Right lobe of liver (tissue), 6 donors: ENCODE measurements at regions not wholly inside any gene's neighbourhood (a gene's known extent, or its start where the extent isn't known, plus 50 kb on each side); places are given as distances from the start of the nearest gene placed in this dataset.
"Not testable (repeated sequence)": the region's sequence is repeated elsewhere in the genome, so short reads cannot be mapped to it uniquely, and the experiment has no call there.

Source experiments
- ATAC-seq, 4 donors: fragments of 200-7000 bp; cut with Tn5 transposase; one replicate each; pipeline ENCODE4 v1.9.1; 2020; ENCODE audit warnings: mild to moderate bottlenecking in 4 of 4, moderate library complexity in 4 of 4
- DNase-seq, 3 donors: peaks; one replicate each; pipeline ENCODE4 v3.0.0-alpha.2; 2020
- H3K27ac ChIP-seq, 3 donors: fragments of 200-600 bp; one replicate each; pipeline ENCODE4 v1.8.0; 2022
- H3K27me3 ChIP-seq, 2 donors: fragments of 200-600 bp; one replicate each; pipeline ENCODE4 v1.8.0; 2022
- H3K36me3 ChIP-seq, 4 donors: fragments of 200-600 bp; sonication (generic) in 1 of 4; one replicate each; pipeline versions ENCODE4 v1.5.1 to v1.8.0; 2017 to 2022; ENCODE audit warnings: control low read depth in 1 of 4
- H3K4me1 ChIP-seq, 4 donors: fragments of 200-600 bp; sonication (generic) in 1 of 4; one replicate each; pipeline versions ENCODE4 v1.5.1 to v1.8.0; 2017 to 2022; ENCODE audit warnings: control low read depth in 1 of 4
- H3K4me3 ChIP-seq, 3 donors: fragments of 200-600 bp; one replicate each; pipeline ENCODE4 v1.8.0; 2022
- H3K9me3 ChIP-seq, 4 donors: fragments of 200-600 bp; sonication (generic) in 1 of 4; one replicate each; pipeline versions ENCODE4 v1.5.1 to v1.8.0; 2017 to 2022; ENCODE audit warnings: control low read depth in 1 of 4
- CTCF ChIP-seq, 4 donors: fragments of 200-600 bp in 3 of 4; fragments of 450-650 bp in 1 of 4; IDR thresholded peaks; one replicate each; pipeline versions ENCODE4 v1.5.1 to v1.8.0; 2016 to 2022; ENCODE audit warnings: antibody characterized with exemption in 4 of 4, mild to moderate bottlenecking in 2 of 4
- POLR2A ChIP-seq: fragments of 450-650 bp; IDR thresholded peaks from one replicate; pipeline ENCODE4 v1.6.1; 2017; ENCODE audit warnings: antibody characterized with exemption, mild to moderate bottlenecking
- WGBS: methylation state at CpG from one replicate; pipeline ENCODE4 v1.1.6; 2018; ENCODE audit warnings: low coverage, low lambda C conversion rate; ENCODE audit not compliant: insufficient coverage; ENCODE audit errors: missing lambda C conversion rate; 5-methylcytosine and 5-hydroxymethylcytosine counted together
- intact Hi-C, 2 donors: fragments of 100-400 bp; cut with DNase I; formaldehyde crosslinking; loops; one replicate each; pipeline versions ENCODE4 v1.11.2 to v1.14.1; 2022
- donor health status: DM: no; HTN: yes; CAD: no.
- donor health status: DM: no; HTN: no; CAD: no.
- donor health status: DM: no; HTN: no; CAD: no.
- donor health status: DM: no; HTN: yes; CAD: no.
- donor health status: DM: no; HTN: yes; CAD: no.

- Histone ChIP-seq H3K9me3 (no peaks in the 10 kb centered on the region), H3K36me3 (no peaks in the 10 kb centered on the region), H3K4me3 (no peak overlapping the region), H3K27me3 (no peaks in the 10 kb centered on the region), H3K27ac (no peak overlapping the region), H3K4me1 (no peaks in the 10 kb centered on the region)
- no peak for ATAC-seq
- no peak for DNase-seq
- intact Hi-C loops, result no loop called here
- WGBS, result 64% methylated on average over 3 of the region's 3 CpGs
- TF ChIP-seq CTCF (IDR thresholded peaks at IDR 0.05) (no peak), POLR2A (no peak)
Observed at GRCh38 chr12:105444653-105445102, 114.2 kb downstream of the C12orf75 start.

DNA sequence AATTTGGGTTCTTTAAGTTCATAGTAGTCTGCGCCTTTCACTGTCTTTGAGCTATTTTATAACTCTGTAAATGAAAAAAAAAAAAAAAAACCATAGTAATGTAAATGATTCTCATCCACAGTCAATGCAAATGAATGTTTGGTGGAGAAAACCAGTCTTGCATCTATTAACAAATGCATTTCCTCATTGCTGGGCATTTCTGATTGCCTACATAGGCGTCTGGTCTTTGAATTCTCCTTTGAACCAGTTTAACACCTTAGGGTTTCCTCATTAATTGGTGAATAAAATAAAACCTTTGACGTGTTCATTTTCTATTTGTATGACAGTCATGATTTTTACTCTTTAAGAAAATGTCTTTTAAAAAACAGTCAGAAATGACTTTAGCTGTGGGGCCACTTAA is 114.8 kb downstream of the C12orf75 start:
- Histone ChIP-seq H3K27ac (no peak overlapping the region), H3K9me3 (no peaks in the 10 kb centered on the region), H3K27me3 (no peaks in the 10 kb centered on the region), H3K4me3 (no peak overlapping the region), H3K4me1 (no peaks in the 10 kb centered on the region), H3K36me3 (no peaks in the 10 kb centered on the region)
- ATAC-seq (no peak), DNase-seq (no peak)
- no peak for TF ChIP-seq POLR2A
- no peak for TF ChIP-seq CTCF (IDR thresholded peaks at IDR 0.05)
- intact Hi-C loops, result no loop called here
- 70% methylated on average over 3 of the region's 3 CpGs for WGBS

- H3K9me3 ChIP-seq, result no peaks in the 10 kb centered on the region
- TF ChIP-seq CTCF (IDR thresholded peaks at IDR 0.05), result no peak
- TF ChIP-seq POLR2A, result no peak
- no peak overlapping the region for H3K4me3 ChIP-seq
- peak in 2 of 4 donors; percentile 35 to 51 for ATAC-seq
- no peak for DNase-seq
- no peaks in the 10 kb centered on the region for H3K36me3 ChIP-seq
- no peak overlapping the region for H3K27ac ChIP-seq
- no peaks in the 10 kb centered on the region for H3K27me3 ChIP-seq
- H3K4me1 ChIP-seq, result no peaks in the 10 kb centered on the region
- intact Hi-C loops, result no loop called here
- 60% methylated on average over 1 of the region's 1 CpG for WGBS
Observed at GRCh38 chr12:105445649-105446048, 115.2 kb downstream of the C12orf75 start.

DNA sequence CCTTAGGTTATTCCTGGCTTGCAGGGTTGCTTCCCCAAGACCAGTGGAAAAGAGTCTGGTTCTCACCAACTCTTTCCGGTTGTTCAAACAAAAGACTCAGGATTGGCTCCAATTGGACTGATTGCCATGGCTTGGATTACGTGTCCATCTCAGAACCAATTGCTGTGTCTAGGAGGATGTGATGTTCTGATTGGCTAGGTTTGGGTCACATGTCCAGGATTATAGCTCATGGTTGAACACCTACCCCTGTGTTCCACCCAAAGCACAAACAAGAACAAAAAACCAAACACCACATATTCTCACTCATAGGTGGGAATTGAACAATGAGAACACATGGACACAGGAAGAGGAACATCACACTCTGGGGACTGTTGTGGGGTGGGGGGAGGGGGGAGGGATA is 116.0 kb downstream of the C12orf75 start:
- H3K9me3 ChIP-seq, H3K36me3 ChIP-seq, intact Hi-C loops, H3K4me1 ChIP-seq, H3K27me3 ChIP-seq, DNase-seq, ATAC-seq, H3K4me3 ChIP-seq, H3K27ac ChIP-seq: not testable (repeated sequence)
- 95% methylated on average over 2 of the region's 2 CpGs for WGBS

DNA sequence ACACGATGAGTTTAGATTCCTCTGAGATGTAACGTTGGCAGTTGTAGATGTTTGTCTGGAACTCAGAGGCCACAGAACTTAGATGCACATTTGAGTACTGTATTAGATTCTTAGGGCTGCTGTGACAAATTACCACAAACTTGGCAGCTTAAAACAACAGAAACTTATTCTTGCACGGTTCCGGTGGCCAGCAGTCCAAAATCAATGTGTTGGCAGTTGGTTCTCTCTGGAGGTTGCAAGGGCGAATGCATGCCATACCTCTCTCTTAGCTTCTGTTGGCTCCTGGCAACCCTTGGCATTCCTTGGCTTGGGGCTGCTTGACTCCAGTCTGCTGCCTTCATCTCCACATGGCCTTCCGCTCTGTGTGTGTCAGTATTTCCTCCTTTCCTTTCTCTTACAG is 118.9 kb downstream of the C12orf75 start:
- H3K9me3 ChIP-seq, result no peaks in the 10 kb centered on the region
- no peaks in the 10 kb centered on the region for H3K4me1 ChIP-seq
- DNase-seq (no peak), ATAC-seq (no peak)
- no peak overlapping the region for H3K4me3 ChIP-seq
- H3K27ac ChIP-seq, result no peak overlapping the region
- 47% methylated on average over 4 of the region's 6 CpGs for WGBS
- no peak for TF ChIP-seq POLR2A
- TF ChIP-seq CTCF (IDR thresholded peaks at IDR 0.05), result no peak
- H3K27me3 ChIP-seq, result no peaks in the 10 kb centered on the region
- intact Hi-C loops, result no loop called here
- H3K36me3 ChIP-seq, result no peaks in the 10 kb centered on the region
